HCT116 (cell line): ENCODE measurements at regions not wholly inside any gene's neighbourhood (a gene's known extent, or its start where the extent isn't known, plus 50 kb on each side); places are given as distances from the start of the nearest gene placed in this dataset.

Source experiments
- ATF3 ChIP-seq: IDR thresholded peaks from 2 replicates; pipeline ENCODE4 v1.6.1; 2012
- CTCF ChIP-seq, 3 experiments: fragments of 200-600 bp in 1 of 3; sonication (generic) in 1 of 3; IDR thresholded peaks in 2 of 3; conservative IDR thresholded peaks in 1 of 3; 2 replicates each; pipeline ENCODE4 v1.5.1; 2012 to 2017; ENCODE audit warnings: low read depth in 2 of 3, low read length in 2 of 3, antibody characterized with exemption in 1 of 3, borderline replicate concordance in 1 of 3, control low read depth in 1 of 3, mild to moderate bottlenecking in 1 of 3, mixed read lengths in 1 of 3, mixed run types in 1 of 3, moderate library complexity in 1 of 3; ENCODE audit not compliant: insufficient read depth in 1 of 3
- ELF1 ChIP-seq: IDR thresholded peaks from 2 replicates; pipeline ENCODE4 v1.6.1; 2012; ENCODE audit warnings: low read depth, borderline replicate concordance
- EZH2 ChIP-seq: fragments of 200-600 bp; sonication (generic); IDR thresholded peaks from 2 replicates; pipeline ENCODE4 v1.6.1; 2017; ENCODE audit warnings: antibody characterized with exemption, mixed run types
- EZH2phosphoT487 ChIP-seq: fragments of 200-600 bp; IDR thresholded peaks from 2 replicates; pipeline ENCODE4 v1.6.1; 2018; ENCODE audit warnings: antibody characterized with exemption, borderline replicate concordance
- MAX ChIP-seq: IDR thresholded peaks from 2 replicates; pipeline ENCODE4 v1.6.1; 2012
- POLR2A ChIP-seq: IDR thresholded peaks from 2 replicates; pipeline ENCODE4 v1.7.0; 2011; ENCODE audit warnings: borderline replicate concordance; ENCODE audit not compliant: insufficient read depth, insufficient read length; ENCODE audit errors: extremely low read depth
- ZFX ChIP-seq: fragments of 450-650 bp; IDR thresholded peaks from 2 replicates; pipeline ENCODE4 v1.6.1; 2017

DNA sequence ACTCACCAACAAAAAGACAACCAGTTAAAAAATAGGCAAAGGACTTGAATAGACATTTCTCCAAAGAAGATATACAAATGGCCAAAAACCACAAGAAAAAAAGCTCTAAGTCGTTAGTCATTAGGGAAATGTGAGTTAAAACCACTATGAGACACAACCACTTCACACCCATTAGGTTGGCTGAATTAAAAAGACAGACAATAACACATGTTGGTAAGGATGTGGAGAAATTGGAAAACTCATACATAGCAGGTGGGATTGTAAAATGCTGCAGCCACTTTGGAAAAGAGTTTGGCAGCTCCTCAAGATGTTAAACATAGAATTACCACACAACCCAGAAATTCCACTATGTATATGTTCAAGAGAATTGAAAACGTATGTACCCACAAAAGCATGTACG is 117.6 kb upstream of the SPATS2L start:
- no peak for TF ChIP-seq POLR2A
- TF ChIP-seq CTCF (IDR thresholded peaks at IDR 0.05 in 2 of 3, conservative IDR thresholded peaks at IDR 0.05 in 1 of 3; ENCODE audit: borderline replicate concordance in 1 of 3, insufficient read depth in 1 of 3, low read depth in 2 of 3, low read length in 2 of 3), result no peak
- no peak for TF ChIP-seq EZH2
- TF ChIP-seq ATF3, result no peak
- TF ChIP-seq MAX, result no peak
- TF ChIP-seq ELF1, result no peak
- TF ChIP-seq EZH2phosphoT487, result no peak
- TF ChIP-seq ZFX, result no peak
